ENCODE measurements at regions not wholly inside any gene's neighbourhood (a gene's known extent, or its start where the extent isn't known, plus 50 kb on each side); places are given as distances from the start of the nearest gene placed in this dataset.

DNA sequence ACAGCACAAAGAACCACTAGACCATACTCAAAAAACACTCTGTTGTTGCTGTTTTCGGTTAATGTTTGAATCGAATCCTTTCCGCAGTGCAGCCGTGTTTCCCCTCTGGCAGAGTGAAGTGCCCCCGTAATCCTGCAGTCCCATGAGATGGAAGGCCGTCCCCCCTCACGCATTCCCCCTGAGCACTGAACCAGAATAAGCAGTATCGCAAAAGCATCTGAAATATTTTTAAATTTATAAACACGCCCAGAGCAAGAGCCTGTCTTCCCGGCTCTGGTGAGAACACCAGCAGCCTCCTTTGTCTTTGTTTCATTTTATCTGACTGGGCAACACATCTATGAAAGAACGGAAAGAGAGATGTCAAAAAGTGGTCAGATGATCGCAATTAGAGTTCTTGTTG is 121.0 kb upstream of the ADAMTS18 start:
- DNase-seq: no peak

GRCh38 chr16:77556201-77556873 is 121.5 kb upstream of the ADAMTS18 start:
- DNase-seq: no peak

- no peak for DNase-seq
Observed at GRCh38 chr16:77557385-77557784, 122.6 kb upstream of the ADAMTS18 start.

DNA sequence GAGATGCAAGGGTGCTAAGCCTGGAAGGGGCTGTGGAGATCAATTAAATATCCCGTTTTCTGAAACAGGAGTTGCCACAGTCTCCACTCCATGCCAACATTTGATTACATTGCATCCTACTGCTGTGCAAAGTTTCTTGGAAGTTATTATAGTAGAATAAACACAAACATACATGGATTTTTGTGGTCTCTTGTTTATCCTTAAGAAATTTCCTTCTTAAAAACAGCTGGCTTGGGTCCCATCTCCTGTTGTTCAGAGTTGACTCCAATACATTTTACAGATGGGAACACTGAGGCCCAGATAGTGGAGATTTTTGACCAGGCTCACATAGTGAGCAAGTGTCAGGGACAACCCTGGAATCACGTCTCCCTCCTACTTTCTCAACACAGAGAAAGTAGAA is 124.0 kb upstream of the ADAMTS18 start:
- DNase-seq: no peak

DNA sequence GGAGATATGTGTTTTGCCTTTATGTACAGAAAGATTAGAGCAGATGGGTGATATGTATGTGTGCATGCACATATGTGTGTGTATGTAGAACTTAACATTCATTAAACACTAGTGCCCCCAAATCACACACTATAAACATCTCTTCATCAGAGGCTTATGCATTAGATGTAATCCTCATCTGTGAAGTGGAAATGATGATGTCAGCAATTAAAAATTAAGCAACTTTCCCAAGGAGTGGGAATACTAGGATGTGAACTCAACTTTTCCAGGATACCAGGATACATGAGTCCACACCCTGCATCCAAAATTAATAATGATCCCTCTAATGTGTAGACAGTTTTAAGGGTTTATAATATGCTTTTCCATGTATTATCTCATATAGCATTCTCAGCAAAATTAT is 127.7 kb upstream of the ADAMTS18 start:
- no peak for DNase-seq

- DNase-seq: no peak
Observed at GRCh38 chr16:77564791-77565390, 130.1 kb upstream of the ADAMTS18 start.

- no peak for DNase-seq
Observed at GRCh38 chr16:77569406-77569805, 134.6 kb upstream of the ADAMTS18 start.

DNA sequence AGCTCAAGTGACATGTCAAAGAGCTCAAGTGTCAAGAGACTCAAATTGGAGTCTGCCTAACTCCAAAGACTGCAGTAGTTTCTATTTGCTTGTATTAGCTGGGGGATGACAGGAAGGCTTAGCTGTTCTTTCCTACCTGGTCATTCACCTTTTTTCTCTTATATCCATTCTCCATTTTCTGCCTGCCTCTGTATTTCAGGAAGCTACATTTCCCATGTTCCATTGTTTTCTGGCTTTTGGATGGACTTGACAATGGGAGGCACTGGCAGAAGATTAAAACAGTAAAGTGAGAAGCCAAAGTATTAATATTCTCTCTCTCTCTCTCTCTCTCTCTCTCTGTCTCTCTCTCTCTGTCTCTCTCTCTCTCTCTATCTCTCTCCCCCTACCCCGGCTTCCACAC is 135.7 kb upstream of the ADAMTS18 start:
- DNase-seq: no peak

DNA sequence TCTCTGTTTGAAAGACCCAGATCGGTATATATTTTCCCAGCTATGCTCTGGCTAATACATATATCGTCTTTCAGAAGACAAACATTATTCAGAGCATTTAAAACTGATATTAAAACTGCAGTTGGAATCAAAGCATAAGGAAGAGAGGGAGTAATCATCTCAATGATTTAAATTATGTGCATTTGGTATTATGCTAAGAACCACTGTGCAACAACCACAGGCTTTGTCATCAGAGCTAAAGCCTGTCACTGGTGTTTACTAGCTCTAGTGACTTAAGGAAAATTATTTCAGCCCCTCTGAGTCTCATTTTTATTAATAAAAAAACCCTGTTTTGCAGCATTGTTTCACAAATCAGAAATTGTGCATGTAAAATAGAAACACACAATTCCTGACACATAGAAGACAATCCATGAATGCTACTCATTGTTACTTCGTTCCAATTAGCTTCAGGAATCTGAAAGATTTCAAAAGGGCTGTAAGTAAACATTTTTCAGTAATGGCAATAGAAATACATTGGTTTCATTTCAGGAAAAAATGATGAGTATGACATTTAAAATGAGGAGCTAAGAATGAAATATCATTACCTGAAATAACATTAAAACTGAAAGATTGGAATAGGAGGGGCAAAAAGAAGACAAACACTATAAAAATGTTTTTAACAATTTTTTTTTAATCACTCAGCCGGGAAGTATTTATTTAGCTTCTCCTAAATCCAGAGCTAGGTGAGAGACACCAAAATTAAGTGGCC is 136.5 kb upstream of the ADAMTS18 start:
- no peak for DNase-seq

DNA sequence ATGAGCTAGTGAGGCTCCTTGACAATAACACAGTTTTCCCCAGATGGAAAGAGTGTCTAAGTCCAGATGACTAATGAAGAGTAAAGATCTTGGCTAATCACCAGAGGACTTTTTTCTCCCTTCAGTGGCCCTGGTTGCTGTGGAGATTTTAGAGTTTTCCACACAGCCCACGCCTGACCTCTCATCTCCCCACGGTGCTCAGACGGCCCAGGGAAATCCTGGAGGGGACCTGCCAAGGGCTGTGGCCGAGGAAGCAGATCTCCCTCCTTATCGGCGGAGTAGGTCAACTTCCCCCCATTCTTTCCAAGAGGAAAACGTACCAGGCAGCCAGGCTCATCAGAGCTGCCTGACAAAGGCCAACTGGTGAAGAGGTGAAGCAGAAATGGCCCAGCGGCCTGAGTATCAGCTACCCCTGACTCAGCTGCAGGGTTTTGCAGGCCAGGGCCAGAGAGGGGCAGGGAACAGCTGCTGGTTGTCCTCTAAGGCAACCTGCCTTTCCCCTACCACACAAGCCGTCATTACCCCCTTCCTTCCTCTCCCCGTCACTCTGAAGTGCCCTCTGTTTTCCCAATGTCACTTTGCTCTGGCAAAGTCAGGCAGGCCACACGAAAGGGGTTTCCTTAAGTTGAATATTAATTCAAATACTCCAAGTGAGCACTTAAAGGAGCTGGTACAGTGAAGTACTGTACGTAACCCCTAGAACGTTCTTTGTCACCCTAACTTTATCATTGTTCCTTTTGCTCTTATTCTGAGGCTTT is 140.2 kb upstream of the ADAMTS18 start:
- no peak for DNase-seq

DNA sequence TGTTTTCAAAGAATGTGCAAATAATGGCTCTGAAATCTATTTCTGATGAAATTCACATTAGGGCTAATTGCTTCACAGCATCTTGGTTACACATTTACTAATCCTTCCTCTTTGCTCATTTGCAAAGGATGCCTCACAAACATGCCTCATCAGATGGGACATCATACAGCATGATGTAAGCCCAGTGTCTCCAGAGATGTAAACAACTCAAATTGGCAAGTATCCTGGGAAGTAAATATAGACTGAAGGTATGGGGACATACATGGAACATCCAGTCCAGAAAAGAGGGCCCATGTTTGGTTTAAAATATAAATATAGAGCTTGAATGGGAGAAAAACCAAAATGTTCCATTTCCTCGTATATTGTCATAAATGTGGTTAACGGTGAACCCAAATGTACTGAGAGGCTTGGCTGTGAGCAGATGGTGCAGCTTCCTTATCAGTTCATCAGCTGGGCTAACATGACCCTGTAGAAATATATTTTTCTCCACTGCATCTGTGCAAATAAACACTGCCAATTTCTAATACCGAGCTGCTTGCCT is 142.9 kb upstream of the NUDT7 start:
- DNase-seq: peak; percentile 59

- no peak for DNase-seq
Observed at GRCh38 chr16:77581706-77582105, 140.6 kb upstream of the NUDT7 start.

DNA sequence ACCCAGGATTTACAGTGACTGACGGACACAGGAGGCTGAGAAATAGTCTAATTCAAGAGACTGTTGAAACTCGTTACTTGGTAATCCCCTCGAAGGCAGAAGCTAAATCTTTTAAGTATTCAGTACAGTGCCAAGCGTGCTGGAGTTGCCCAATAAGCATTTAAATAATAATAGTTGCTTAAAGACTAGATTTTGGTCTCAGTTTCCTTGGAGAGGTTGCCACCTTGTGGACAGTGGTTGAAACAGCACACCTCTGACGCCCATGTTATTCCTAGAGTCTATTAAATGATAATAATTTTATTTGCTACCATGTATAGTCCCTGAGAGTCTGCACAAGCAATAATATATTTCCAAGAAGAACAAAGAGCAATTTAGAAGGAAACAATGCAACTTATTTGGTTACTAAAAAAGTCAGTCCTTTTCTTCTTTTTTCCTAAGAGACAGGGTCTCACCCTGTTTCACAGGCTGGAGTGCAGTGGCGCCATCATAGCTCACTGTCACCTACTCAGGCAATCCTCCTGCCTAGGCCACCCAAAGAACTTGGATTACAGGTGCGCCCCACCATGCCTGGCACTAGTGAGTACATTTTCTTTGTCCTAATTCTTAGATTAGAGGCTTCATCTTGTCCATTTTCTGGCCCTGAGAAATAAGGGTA is 138.0 kb upstream of the NUDT7 start:
- peak; percentile 48 for DNase-seq

DNA sequence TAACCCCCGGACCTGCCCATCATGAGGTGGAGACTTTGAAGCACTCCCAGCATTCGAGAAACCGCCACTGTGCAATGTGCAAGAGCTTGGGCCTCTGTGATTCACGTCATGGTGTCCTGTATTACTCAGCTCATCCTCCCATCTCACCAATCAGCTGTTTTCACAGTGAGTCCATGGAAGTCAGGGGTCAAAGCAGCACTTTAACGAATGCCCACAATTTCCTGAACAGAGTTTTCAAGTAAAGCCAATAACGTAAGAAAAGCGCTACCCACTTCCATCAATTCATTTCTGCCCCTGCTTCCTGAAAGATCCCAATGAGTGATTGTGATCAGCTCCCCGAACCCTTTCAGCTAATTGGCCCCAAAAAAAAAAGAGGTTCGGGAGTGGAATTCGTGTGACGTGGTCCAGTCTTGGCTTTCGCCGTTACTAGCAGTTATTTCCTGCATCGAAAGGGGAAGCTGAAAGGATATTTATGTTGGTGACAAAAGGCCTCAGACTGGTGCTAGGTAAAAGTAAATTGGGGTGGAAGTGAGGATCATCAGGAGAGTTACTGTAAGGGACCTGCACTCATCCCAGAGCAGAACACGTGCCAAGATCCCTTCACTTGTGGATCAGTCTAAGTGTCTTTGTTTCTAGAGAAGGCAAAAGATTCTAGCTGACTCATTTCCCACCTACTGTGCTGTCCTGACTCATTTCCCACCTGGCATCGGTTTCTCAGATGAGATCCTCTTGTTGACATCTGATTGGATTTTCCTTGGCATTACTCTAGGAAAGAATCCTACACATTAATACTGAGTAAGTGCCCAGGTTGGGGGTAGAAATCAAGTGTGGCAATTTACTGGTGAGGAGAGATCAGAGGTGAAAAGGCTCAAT is 136.7 kb upstream of the NUDT7 start:
- no peak for DNase-seq

DNA sequence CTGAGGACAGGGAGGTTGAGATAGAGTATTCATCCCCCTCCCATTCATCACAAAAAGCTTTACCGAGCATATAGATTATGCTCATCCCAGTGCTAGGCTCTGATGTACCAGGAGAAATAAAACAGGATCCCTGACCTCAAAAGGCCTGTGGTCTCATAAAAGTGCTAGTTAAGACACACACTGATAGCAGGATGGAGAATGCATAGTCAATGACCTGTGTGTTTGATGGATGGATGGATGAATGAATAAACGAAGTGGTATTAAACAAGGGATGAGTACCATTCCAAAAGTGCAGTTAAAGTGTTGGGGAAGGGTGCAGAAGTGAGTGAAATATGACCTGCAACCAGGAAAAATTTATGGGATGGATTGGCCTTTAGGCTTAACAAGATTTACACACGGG is 133.9 kb upstream of the NUDT7 start:
- DNase-seq: no peak

DNA sequence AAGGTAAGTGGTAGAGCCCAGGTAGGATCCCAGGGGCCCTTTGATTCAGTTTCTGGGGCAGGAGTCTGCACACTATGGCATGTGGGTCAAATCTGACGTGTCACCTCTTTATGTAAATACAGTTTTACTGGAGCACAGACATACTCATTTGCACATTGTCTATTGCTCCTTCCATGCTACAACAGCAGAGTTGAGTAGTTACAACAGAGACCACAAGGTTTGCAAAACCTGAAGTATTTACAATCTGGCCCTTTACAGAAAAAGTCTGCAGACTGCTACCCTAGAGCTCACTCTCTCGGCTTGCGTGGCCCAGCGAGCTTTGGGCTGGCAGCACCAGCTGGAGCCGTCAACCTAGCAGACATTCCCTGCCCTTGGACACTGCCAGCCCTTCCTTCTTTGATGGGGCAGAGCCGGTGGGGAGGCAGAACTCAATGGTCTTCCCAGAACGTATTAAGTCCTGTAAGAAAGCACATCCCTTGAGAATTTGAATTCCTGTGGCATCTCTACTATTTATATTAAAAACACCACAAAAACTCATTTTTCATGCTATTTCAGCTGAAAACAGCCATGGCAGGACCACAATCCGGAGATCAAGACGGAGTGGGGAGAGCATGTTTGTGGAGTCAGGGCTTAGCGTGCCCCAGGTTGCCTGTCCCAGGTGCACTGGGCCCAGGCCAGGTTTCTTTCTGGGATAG is 133.1 kb upstream of the NUDT7 start:
- no peak for DNase-seq

GRCh38 chr16:77590707-77591106 is 131.6 kb upstream of the NUDT7 start:
- no peak for DNase-seq

DNA sequence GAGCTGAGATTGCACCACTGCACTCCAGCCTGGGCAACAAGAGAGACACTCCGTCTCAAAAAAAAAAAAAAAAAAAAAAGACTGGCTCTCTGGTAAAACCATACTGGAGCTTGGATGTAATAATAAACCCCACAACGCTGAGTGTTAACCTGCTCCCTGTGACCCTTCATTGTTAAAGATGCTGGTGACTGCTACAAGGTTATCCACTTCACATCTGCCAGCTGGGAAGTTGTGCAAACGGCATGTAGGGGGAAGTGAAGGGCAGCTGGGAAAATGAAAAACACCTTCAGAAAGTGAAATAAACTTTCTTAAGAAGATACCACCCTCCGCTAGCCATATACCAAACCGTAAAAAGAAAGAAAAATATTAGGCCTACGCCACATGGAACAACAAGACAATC is 131.0 kb upstream of the NUDT7 start:
- DNase-seq: no peak

GRCh38 chr16:77592021-77592420 is 130.3 kb upstream of the NUDT7 start:
- DNase-seq: no peak

DNA sequence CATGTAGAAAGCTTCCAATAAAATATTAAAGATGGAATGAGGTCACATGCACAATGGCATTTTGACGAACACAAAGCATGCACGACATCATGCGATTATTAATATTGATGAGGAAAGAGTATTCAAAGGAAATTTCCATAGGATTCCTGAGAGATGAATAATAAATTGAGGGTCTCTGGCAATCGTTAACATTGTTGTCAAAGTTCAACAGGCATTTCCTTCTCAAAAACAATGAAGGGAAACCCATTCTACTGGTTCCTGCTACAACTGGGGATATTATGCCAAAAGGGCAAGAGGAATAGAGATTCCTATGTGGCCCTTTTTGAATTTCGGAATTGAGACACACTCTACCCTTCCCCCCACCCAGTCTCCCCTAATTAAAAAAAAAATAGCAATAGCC is 128.3 kb upstream of the NUDT7 start:
- DNase-seq: no peak
